ENCODE measurements at regions not wholly inside any gene's neighbourhood (a gene's known extent, or its start where the extent isn't known, plus 50 kb on each side); places are given as distances from the start of the nearest gene placed in this dataset.
"Not testable (repeated sequence)": the region's sequence is repeated elsewhere in the genome, so short reads cannot be mapped to it uniquely, and the experiment has no call there.

DNA sequence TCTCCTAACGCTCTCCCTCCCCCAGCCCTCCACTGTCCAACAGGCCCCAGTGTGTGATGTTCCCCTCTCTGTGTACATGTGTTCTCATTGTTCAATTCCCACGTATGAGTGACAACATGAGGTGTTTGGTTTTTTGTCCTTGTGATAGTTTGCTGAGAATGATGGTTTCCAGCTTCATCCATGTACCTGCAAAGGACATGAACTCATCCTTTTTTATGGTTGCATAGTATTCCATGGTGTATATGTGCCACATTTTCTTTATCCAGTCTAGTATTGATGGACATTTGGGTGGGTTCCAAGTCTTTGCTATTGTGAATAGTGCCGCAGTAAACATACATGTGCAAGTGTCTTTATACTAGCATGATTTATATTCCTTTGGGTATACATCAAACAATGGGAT, 347.4 kb downstream of the MAGEE1 start:
- not testable (repeated sequence) for DNase-seq

DNA sequence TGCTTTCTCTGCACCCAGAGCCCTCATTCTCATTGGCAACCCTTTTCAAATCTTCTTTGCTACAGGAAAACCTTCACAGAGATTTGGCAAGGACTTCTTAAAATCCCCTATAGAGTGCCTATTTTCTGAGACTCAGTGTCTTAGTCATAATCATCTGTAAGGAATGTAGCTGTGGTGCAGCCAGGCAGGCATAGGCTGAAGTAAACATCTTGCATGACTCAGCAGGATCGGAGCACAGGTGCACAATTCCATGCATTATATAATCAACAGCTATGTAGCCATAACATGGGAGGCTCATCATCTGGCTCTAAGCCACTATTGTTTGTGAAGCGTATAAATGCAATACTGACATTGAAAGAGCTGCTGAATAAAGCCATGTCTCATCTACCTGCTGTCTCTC, 368.8 kb downstream of the MAGEE1 start:
- DNase-seq: no peak

DNA sequence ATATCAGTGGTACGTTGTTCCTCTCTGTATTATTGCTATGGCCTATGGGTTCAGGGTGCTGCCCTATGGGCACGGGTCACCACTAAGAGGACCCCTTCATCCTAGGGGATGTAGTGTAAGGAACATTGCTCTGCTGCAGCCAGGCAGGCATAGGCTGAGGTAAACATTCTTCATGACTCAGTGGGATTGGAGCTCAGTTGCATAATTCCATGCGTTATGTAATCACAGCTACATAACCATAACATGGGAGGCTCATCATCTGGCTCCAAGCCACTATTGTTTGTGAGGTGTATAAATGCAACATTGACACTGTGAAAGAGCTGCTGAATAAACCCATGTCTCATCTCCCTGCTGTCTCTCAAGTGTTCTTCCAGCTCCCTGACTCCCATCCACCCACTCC, 375.2 kb downstream of the MAGEE1 start:
- DNase-seq: no peak

DNA sequence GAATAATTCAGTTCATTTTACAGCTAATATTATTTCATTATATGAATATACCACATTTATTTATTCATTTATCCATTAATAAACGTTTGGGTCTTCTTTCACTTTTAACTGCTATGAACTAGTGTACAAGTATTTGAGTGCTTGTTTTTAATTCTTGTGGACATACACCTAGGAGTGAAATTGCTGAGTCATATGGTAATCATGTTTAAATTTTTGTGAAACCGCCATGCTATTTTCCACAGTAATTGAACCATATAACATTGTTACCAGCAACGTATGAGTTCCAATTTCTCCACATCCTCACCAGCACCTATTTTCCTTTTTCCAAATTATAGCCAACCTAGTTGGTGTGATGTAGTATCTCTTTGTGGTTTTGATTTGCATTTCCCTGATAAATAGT, 388.2 kb downstream of the MAGEE1 start:
- DNase-seq: no peak

DNA sequence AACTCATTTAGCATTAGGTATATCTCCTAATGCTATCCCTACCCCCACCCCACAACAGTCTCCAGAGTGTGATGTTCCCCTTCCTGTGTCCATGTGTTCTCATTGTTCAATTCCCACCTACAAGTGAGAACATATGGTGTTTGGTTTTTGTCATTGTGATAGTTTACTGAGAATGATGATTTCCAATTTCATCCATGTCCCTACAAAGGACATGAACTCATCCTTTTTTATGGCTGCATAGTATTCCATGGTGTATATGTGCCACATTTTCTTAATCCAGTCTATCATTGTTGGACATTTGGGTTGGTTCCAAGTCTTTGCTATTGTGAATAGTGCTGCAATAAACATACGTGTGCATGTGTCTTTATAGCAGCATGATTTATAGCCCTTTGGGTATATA, 389.8 kb downstream of the MAGEE1 start:
- not testable (repeated sequence) for DNase-seq

DNA sequence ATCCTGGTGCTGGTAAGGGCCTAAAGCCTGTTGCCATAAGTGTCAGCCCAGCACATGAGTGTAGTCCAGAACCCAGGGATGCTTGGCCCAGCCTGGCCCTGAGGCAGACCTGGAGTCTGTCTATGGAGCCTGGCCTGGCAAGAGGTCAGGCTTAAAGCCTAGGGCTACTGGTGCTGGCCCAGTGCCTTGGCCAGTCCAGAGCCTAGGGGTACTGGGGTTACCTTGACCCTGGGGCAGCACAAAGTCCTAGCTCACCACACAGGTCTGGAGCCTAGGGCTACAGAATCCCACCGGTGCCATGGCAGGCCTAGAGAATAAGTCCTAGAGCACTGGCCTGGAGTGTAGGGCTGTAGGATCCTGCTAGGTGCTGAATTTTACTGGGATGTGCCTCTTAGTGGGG, 393.8 kb downstream of the MAGEE1 start:
- DNase-seq: no peak

DNA sequence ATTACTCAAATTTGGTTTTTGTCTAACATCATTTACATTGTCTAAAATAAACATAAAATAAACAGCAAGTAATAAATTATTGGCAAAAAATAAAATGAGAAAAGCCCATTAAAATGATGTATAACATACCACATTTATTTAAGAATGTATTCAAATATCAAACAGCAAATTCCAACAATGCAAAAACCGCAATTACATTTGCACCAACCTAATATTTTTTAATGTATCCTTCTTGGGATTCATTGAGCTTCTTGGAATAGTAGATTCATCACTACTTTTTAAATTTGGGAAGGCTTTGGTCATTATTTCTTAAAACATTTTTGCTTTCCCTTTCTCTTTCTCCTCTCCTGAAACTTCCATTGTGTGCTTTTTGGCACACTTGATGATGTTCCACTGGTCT, 400.2 kb downstream of the MAGEE1 start:
- no peak for DNase-seq

DNA sequence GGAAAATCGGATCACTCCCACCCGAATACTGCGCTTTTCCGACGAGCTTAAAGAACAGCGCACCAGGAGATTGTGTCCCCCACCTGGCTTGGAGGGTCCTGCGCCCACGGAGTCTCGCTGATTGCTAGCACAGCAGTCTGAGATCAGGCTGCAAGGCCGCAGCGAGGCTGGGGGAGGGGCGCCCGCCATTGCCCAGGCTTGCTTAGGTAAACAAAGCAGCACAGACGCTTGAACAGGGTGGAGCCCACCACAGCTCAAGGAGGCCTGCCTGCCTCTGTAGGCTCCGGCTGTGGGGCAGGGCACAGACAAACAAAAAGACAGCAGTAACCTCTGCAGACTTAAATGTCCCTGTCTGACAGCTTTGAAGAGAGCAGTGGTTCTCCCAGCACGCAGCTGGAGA, 413.4 kb downstream of the MAGEE1 start:
- DNase-seq: not testable (repeated sequence)

DNA sequence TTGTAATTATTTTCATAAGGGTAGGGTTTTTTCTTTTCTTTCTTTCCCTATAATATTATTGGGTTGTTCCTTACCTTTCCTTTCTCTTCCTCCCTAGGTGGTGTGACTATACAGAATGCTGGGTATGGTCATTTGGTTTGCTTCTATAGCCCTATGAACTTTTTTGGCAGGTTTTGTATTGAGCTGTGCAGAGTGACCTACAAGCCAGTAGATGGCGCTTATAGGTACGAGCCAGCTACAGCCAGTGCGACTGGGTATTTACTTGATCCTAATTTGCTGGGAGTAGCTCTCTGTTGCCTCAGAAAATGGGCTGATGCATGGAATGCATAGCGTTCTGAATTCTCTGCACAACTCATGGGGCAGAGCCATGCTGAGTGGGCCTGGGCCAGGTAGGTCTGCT, 423.3 kb downstream of the MAGEE1 start:
- DNase-seq: peak; percentile 10

DNA sequence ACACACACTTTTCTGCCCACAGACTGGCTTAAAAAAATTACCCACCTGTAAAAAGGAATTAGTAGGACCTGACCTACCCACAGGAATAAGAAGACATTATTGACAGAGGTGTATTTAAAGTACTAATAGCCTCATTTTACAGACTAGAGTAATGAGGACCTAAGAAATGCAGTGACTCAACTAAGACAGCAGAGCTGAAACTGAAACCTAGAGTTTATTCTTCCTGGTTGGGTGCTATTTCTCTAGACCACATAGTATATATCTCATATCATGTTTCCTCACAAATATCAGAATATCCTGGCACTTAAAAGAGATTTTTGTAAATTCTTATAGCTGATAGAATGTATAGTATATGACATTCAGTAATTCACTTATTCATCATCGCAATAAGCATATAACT, 435.0 kb downstream of the MAGEE1 start:
- no peak for DNase-seq

DNA sequence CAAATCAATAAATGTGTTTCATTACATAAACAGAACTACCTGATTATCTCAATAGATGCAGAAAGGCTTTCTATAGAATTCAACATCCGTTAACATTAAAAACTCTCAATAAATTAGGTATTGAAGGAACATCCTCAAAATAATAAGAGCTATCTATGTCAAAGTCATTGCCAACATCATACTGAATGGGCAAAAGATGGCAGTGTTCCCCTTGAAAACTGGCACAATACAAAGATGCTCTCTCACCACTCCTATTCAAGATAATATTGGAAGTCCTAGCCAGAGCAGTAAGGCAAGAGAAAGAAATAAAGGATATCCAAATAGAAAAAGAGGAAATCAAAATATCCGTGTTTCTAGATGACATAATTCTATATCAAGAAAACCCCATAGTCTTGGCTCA, 466.4 kb downstream of the MAGEE1 start:
- DNase-seq: no peak

DNA sequence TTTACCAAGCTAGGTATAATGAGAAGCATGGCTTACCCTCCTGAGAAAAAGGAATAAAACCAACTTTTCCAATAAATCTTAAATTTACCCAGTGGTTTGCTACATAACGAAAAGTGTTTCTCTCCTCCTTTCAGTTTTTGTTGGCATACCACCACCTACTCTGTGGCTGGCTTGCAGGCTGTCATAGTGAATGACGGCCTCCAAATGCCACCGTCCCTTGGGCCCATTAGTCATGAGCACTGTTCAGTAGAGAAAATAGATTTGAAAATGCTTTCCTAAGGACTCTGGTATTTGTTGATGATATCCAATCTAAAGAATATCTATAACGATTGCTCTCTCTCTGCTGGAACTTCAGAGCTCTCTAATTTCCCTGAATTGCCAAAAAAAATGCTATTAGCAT, 488.3 kb downstream of the MAGEE1 start:
- no peak for DNase-seq

DNA sequence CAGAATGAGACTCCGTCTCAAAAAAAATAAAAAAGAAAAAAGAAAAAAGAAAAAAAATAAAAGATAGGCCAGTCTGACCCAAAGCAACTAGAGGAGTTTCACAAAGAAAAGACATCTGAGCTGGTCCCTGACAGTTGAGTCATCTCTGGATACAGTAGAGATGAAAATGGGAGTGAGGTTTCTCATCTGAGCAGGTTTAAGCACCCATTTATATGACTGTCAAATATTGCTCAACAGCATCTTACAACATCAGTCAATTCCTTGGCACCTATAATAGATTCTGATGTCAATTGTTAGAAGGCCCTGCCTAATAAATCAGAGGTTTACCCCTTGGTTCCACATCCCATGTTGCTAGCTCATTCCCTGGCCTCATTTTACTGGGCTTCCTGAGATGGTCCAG, 490.5 kb downstream of the MAGEE1 start:
- DNase-seq: no peak

DNA sequence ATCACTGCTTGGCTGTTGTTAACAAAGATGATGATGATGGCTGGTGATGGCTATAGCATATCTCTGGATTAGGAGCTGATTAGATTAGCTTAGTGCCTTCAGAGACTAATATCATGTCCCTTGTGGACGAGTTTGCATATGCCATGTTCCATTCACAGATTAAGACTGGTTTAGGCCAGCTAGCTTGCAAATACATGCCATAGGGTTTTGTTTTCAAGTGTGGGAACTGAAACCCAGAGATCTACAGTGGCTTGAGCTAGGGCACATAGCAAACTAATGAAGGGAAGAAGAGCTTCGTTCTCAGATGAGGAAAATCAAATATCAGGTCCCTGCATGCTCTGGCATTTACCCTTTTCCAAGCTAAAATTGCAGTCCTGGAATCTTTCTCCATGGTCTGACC, 492.3 kb downstream of the MAGEE1 start:
- no peak for DNase-seq

DNA sequence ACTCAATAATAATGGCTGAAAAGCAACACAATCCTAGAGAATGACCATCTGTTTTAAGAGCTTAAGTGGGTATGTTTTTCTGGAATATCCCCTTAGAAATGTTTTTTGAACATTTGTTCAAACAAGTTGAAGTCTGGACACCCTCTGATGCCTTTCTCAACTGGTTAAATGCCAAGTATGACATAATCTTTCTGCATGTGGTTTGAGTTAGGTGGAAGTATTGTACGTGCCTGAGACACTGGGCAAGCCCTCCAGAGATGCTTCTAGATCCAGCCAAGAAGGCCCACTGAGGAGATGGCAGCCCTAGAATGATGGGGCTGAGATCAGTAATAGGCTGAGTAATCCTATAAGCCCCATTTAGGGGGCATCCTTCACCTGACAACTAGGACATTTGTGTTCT, 493.1 kb downstream of the MAGEE1 start:
- DNase-seq: no peak

DNA sequence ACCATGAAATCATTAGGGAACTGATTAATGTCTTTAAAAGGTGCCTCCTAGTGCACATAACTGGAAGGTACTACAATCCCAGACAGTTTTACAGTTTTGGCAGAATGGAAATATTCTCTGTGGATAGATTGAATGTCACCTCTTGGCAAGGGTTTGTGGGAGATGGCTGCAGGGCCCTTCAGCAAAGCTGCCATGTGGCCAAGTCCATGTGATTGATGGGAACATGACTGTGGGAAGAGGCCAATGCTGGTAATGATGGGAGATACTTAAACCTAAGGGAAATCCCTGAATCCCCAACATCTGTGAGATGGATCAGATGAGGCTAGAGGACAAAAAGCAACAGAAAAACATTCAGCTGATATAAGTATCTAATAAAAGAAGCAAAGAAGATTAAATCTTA, 493.7 kb downstream of the MAGEE1 start:
- DNase-seq: no peak

DNA sequence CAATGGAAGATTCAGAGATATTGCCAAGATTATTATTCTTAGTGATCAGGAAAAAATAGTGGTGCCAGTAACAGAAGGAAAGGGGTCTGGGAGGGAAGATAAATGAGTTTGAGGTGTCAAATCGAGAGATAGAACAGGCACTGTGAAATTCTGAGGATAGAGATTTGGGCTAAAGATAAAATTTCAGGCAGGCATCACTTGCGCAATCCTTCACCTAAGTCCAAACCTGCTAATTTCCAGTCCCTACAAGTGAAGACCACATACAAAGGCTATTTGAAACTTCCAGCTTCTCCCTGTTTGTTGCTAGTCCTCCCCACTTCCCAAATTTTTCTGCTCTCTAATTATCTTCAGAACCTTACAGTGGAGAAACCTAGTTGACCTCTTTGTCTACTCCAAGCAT, 494.6 kb downstream of the MAGEE1 start:
- DNase-seq: no peak

DNA sequence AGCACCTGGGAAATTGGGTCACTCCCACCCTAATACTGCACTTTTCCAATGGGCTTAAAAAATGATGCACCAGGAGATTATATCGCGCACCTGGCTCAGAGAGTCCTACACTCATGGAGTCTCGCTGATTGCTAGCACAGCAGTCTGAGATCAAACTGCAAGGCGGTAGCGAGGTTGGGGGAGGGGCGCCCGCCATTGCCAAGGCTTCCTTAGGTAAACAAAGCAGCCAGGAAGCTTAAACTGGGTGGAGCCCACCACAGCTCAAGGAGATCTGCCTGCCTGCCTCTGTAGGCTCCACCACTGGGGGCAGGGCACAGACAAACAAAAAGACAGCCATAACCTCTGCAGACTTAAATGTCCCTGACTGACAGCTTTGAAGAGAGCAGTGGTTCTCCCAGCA, 497.1 kb downstream of the MAGEE1 start:
- DNase-seq: not testable (repeated sequence)

DNA sequence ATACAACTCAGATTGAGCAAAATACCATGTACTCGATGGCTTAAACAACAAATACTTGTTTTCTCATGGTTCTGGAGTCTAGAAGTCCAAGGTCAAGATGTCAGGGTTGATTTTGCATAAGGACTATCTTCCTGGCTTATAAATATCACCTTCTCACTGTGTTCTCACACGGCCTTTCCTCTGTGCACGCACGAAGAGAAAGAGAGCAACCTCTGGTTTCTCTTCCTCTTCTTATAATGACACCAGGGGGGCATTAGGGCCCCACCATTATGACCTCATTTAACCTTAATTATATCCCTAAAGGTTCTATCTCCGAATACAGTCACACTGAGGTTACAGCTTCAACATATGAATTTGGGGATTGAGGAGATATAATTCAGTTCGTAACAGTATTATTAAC, 504.0 kb downstream of the MAGEE1 start:
- DNase-seq: no peak

DNA sequence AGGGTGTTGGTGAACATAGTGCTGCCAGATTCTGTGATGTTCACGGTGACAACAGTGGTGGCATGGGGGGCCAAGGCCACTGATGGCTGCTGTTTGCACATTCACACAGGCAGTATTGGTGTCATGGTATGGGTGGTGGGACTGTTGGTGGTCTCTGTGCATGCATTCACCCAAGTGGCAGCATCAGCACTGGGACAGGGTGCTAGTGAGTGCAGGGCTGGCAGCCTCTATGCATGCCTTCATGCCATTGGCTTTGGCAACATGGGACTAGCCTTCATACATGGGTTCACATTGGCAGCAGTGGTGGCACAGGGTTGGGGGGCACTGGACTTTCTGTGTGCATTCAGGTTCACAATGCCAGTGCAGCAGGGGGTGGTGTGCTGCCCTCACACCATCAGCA, 489.7 kb upstream of the FGF16 start:
- no peak for DNase-seq

DNA sequence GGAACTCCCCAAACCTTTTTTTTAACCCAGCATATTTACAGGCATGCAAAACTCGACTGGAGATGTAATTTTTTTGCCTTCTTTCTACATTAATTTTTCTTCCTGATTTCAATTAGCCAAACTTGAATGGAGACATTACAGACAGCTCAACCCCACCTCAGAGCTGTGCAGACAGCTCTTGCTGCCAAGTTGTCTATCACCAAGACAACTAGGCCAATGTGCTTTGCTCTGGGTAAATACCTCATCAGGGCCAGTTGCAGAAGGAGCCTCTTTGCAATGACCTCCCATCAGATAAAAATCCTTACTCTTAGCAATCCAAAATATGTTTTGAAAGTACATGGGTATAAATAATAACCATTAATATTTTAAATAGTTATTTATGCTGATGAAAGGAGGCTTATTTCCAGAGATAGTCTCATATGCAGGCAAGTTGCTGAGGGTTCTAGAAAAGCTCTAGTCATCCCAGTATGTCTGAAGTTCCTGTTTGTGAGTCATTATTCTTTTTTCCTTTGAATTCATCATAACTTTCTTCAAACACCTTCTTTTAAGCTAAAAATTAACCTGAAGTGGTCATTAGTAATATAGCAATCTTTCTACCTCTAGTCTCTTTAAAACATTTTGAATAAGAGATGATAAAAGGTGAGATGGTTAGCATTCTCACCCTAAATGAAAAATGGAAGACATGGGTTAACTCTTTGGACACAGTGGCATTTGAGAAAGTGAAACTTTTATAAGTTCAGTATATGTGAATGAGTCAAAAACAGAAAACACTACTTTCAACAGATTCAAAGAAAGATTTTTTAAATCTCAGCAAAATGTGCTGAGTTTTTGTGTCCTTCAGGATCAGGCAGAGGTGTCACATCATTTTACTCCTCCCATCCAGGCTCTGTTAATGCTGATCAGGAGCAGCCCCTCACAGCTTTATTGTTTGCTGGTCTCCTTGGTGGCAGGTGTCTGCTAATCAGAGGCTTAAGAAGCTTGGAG, 475.5 kb upstream of the FGF16 start:
- no peak for DNase-seq

DNA sequence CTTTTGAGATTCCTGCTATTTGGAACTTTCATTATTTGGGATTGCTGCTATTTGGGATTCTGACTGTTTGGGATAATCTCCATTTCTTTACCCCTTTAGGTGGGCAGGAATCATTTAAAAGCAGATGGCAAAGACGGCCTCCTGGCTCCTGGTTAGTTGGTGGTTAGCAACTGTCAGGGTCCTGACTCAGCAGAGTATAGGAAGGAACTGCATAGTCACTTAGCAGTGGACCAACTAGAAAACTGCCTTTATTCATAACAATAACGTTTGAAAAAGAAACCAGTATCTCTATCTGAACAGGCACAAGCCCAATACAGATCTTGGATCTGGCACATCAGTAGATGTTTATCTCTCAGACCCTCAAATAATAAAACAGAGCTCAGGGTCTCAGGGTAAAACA, 469.7 kb upstream of the FGF16 start:
- no peak for DNase-seq

DNA sequence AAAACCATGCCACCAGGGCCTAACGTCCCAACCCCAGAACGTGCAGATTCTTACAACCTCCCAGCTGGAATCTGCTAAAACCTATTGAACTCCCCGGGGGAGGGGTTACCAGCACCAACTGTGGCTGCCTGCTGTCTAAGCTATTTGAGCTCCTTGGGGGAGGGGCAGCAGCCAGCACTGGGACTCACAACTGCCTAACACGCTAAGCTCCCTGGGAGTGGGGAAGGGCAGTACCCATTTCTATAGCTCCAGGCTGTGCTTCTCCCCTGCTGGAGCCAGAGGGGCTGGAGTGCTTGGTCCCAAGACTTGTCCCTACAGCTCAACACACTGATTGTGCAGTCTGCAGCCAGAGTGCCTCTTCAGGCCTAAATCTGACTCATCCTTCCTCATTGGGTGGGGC, 459.8 kb upstream of the FGF16 start:
- DNase-seq: no peak

DNA sequence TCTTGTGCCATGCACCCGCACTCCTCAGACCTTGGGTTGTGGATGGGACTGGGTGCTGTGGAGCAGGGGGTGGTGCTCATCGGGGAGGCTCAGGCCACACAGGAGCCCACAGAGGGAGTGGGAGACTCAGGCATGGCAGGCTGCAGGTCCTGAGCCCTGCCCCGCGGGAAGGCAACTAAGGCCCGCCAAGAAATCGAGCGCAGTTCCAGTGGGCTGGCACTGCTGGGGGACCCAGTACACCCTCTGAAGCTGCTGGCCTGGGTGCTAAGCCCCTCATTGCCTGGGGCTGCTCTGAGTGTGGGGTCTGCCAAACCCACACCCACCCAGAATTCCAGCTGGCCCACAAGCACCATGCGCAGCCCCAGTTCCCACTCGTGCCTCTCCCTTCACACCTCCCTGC, 450.5 kb upstream of the FGF16 start:
- no peak for DNase-seq

DNA sequence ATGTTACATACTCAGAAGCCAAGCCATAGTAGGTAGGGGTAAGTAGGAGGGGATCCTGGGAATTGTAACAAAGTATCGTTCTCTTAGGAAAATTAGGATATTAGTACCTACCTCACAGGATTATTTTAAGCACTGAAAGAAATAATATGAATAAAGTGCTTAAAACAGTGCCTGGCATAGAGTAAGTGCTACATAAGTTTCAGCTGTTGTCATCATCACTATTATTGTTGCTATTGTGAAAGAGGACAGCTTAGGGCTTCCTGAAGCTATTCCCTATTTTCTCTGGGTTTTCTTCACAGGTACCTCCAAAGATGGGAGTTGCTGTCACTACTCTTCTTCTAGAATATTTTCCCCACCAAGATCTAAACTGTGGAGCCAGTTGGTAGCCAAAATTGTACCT, 443.7 kb upstream of the FGF16 start:
- no peak for DNase-seq

All from NCI-H1694 treated with DMSO at 0.1 percent for 48 hours (cell line).